Erythroblast (primary cell): ENCODE measurements at regions not wholly inside any gene's neighbourhood (a gene's known extent, or its start where the extent isn't known, plus 50 kb on each side); places are given as distances from the start of the nearest gene placed in this dataset.

ENCODE experiments used
- GATA1 ChIP-seq: IDR thresholded peaks from 2 replicates; pipeline ENCODE4 v1.6.1; 2011; ENCODE audit warnings: low read depth, mild to moderate bottlenecking, control low read depth, low read length, moderate library complexity
- POLR2A ChIP-seq: IDR thresholded peaks from 2 replicates; pipeline ENCODE4 v1.6.1; 2011; ENCODE audit warnings: mild to moderate bottlenecking, low read length

GRCh38 chr13:81762449-81762848, 1421.5 kb upstream of the SPRY2 start:
- TF ChIP-seq POLR2A (no peak), GATA1 (no peak)
